CD4-positive, alpha-beta T cell treated with Interleukin-17A for 4 hours (primary cell): ENCODE measurements at regions not wholly inside any gene's neighbourhood (a gene's known extent, or its start where the extent isn't known, plus 50 kb on each side); places are given as distances from the start of the nearest gene placed in this dataset.
"Not testable (repeated sequence)": the region's sequence is repeated elsewhere in the genome, so short reads cannot be mapped to it uniquely, and the experiment has no call there.

Experiments used
- DNase-seq: peaks from one replicate; pipeline ENCODE4 v3.0.0-alpha.2; 2020; ENCODE audit warnings: mixed read lengths

DNA sequence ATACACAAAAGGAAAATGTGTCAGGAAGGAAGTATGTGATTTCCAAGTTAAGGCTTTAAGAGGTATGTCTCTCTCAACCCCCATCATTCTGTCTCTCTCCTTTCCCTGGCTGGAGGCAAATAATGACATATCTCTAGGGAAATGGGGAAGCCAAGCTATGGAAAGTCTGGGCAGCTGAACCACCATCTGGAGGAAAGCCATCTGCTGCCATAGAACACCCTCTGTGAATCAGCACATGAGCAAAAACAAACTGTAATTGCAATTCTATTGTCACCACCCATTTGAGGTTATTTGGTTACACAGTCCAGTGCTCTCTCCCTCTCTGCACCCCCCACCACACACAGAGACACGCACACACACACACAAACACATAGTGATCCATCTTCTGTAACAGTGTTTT lies 766.2 kb downstream of the FLRT2 start:
- DNase-seq, result no peak

DNA sequence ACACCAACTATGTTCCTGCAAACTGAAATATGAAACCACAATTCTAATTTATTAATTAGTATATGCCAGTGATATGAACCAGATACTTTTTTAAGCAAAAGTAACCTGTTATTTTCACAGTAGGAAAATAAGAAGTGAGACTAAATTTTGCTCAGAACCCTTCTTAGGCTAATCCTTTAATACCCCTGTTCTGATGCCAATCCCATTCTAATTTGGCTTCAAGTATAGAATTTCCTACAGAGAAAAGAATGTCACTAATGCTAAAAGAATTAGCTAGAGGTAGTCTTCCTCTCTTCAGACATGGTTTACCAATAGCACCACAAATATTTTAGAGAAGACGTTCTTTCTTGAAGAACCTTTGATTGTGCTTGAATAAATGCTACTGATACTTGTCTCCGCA lies 758.4 kb downstream of the FLRT2 start:
- no peak for DNase-seq

DNA sequence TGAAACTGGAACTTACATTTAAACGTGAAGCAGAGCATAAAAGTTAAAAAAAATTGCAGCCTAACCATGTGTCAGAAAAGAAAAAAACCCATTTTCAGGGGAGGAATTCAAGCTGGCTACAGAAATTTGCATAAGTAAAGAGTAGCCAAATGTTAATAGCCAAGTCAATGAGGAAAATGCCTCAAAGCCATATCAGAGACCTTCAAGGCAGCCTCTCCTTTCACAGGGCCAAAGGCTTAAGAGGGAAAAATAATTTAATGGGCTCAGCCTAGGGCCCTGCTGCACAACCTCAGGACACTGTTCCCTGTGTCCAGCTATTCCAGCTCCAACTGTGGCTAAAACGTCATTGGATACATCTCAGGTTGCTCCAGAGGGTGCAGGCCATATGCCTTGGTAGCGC lies 749.5 kb downstream of the FLRT2 start:
- DNase-seq, result no peak

DNA sequence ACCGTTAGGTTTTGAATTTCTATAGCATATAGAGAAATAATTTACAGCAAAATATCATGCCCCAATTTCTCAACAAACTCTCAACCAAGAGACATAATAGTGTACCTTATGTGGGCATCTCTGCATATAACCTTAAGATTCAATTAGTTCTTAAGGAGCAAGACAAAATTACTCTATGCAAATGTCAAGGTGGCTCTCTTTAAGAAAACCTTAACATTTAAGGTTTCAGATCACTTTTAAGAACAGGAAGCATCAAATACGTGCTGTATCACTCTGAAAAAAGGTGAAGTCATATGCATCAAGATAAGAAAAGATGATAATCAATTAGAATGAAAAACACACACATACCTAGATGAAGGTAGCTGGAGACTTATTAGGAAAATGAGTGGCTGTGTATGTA lies 728.0 kb downstream of the FLRT2 start:
- no peak for DNase-seq

DNA sequence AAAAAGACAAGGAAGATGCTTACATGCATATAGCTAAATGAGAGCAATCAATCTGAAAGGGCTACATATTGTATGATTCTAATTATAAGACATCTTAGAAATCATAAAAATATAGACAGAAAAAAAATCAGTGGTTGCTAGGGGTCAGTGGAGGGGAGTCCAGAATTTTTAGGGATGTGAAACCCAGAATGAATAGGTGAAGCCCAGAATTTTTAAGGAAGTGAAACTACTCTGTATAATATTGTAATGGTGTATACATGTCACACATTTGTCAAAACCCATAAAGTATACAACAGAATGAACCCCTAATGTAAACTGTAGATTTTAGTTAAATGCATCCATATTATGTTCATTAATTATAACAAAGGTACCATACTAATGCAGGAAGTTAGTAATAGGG lies 713.2 kb downstream of the FLRT2 start:
- no peak for DNase-seq

GRCh38 chr14:86237733-86238132 lies 707.8 kb downstream of the FLRT2 start:
- no peak for DNase-seq

DNA sequence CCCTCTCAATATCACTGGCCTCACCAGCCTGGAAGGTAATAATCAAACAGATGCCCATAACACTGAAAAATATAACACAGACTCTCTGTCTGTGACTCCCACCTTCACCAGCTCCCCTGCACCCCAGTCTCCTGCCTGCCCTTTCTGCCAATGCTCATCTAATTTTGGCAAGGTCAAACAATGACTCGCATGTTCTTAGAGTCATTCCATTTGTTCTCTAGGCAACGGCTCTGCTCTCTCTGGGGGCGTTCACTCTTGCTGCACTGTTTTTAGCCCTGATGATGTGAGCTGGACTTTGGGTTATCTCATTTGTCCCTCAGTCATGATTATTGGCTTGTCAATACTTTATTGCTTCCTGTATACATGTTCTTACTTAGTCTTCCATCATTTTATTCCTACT lies 691.8 kb downstream of the FLRT2 start:
- no peak for DNase-seq

DNA sequence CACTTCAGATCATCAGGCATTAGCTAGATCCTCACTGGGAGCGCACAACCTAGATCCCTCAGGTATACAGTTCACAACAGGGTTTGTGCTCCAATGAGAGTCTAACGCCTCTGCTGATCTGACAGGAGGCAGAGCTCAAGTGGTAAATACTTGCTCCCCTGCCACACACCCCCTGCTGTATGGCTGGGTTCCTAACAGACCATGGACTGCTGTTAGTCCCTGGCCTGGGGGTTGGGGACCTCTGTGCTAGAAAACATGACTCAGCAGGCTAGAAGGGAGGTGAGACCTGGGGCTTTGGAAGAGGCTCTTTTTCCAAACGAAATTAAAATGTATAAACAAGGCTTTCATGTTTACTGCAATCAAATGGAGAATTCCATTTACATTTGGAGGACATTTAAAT lies 691.1 kb downstream of the FLRT2 start:
- no peak for DNase-seq

DNA sequence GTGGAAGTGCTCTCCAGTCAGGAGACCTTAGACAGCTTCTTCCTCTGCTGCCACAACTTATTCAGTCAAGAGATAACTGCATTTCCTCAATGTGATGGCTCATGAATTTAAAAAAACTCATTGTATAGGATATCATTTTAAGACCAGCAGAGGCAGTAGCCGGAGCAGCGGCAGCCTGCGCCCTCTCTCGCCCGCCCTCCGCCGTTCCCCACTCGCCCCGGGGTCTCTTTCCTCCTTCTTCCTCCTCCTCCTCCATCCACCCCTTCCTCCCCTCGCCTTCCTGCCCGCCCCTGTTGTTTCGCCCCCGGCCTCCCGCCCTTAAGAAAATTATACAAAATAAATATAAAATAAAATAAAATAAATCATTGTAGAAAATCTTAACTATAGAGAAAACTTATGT lies 687.6 kb downstream of the FLRT2 start:
- no peak for DNase-seq

- no peak for DNase-seq
These were observed 673.9 kb downstream of the FLRT2 start for GRCh38 chr14:86203843-86204242.

DNA sequence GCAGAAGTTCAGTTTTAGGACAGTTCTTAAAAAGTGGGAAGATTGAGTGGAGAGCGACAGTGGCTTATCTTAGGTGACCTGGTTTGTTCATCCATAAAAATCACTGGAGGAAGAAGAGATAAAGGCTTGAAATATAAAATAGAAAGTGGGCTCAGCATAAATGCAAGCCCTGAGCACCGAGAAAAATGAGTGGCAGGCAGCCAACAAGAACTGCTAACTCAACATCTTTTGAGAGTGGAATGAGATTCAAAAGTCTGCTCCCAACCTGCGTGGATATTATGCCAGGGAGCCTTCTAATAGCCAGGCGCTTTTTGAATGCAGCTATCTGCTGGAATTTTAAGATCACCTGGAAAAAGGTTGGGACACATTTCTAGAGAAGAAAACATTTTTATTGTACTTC lies 666.5 kb downstream of the FLRT2 start:
- no peak for DNase-seq

GRCh38 chr14:86193756-86194155 lies 663.8 kb downstream of the FLRT2 start:
- DNase-seq, result no peak

- DNase-seq, result no peak
These were observed 650.0 kb downstream of the FLRT2 start for GRCh38 chr14:86179980-86180379.

- DNase-seq, result no peak
These were observed 638.4 kb downstream of the FLRT2 start for GRCh38 chr14:86168371-86168770.

- DNase-seq, result no peak
These were observed 636.6 kb downstream of the FLRT2 start for GRCh38 chr14:86166541-86166940.

DNA sequence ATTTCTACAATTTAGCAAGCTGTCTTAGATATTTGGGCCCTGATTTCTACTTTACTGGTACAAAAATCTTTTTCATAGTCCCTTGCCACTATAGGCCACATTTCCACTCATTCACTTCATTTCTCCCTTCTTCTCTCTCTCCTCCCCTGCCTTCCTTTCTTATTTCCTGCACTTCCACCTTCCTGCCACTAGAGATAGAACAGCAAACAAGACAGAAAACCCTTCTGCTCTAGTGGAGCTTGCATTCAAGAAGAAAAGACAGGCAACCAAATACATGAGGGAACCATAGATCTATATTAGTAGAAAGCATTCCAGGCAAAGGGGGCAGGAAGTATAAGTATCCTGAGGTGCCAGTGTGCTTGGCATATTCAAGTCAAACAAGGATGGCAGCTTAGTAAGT lies 623.5 kb downstream of the FLRT2 start:
- no peak for DNase-seq

DNA sequence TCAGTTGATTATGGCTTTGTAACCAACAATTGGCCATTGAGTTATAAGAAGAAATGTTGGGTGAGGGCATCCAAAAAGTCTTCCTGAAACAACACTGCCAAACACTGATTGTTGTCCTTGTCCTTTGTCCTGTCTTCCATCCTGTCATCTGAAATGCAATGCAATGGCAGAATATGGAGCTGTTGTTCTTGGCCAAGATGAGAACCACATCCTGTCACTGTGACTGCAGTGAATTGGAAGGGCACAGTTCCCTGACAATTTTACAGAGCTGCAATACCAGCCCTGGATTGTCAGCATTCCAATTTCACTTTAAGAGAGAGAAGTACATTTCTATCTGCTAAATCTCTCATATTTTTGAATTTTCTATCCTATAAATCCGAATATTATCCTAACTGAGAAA lies 613.3 kb downstream of the FLRT2 start:
- no peak for DNase-seq

- DNase-seq, result no peak
These were observed 612.0 kb downstream of the FLRT2 start for GRCh38 chr14:86141966-86142365.

DNA sequence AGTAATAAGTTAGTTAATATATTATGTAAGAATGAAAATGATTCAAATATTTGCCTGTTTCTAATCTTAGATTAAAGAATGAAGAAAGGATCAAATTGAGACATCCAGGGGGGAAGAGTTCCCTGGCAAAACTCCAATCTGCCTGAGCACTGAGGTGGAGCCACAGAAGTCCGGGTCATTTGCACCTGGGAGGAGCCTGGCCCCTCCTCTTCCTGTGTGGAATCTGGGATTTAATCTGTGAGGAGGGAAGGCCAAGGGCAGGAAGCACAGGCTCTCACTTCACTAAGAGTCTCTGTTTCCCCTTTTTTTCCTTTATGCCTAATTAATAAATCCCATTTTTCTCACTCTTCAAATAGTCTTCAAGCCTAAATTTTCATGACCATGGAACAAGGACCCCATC lies 599.5 kb downstream of the FLRT2 start:
- DNase-seq, result no peak

GRCh38 chr14:86124328-86124727 lies 594.4 kb downstream of the FLRT2 start:
- DNase-seq, result no peak

- no peak for DNase-seq
These were observed 586.0 kb downstream of the FLRT2 start for GRCh38 chr14:86115972-86116371.

- not testable (repeated sequence) for DNase-seq
These were observed 580.9 kb downstream of the FLRT2 start for GRCh38 chr14:86110871-86111270.

GRCh38 chr14:86104691-86105265 lies 574.8 kb downstream of the FLRT2 start:
- no peak for DNase-seq

- DNase-seq, result no peak
These were observed 564.6 kb downstream of the FLRT2 start for GRCh38 chr14:86094512-86094911.

- no peak for DNase-seq
These were observed 561.9 kb downstream of the FLRT2 start for GRCh38 chr14:86091811-86092210.

GRCh38 chr14:86088156-86088555 lies 558.2 kb downstream of the FLRT2 start:
- no peak for DNase-seq
